AG09319 (cell line): ENCODE measurements at regions not wholly inside any gene's neighbourhood (a gene's known extent, or its start where the extent isn't known, plus 50 kb on each side); places are given as distances from the start of the nearest gene placed in this dataset.

ENCODE experiments used
- DNase-seq: peaks from one replicate; pipeline ENCODE4 v3.0.0-alpha.2; 2010; ENCODE audit warnings: low read depth; ENCODE audit errors: extremely low read depth
- TF ChIP-seq, protein P1 (sequence below): IDR thresholded peaks from 2 replicates; pipeline ENCODE4 v1.5.1; 2011; ENCODE audit warnings: low read depth, mild to moderate bottlenecking, inconsistent platforms, low read length, moderate library complexity

DNA sequence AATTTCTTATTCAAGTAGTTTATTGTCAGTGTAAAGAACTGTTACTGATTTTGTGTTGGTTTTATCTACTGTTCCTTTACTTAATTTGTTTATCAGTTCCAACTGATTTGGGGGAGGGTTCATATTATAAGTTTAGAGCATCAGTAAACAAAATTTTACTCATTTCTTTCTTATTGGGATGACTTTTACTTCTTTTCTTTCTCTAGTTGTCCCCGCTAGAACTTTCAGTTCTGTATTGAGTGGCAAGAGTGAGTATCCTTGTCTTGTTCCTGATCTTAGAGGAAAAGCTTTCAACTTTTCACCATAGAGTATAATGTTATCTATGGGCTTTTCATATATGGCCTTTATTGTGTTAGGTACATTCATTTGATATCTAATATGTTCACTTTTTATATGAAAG is 584.1 kb downstream of the LRFN5 start:
- TF ChIP-seq, protein P1, sequence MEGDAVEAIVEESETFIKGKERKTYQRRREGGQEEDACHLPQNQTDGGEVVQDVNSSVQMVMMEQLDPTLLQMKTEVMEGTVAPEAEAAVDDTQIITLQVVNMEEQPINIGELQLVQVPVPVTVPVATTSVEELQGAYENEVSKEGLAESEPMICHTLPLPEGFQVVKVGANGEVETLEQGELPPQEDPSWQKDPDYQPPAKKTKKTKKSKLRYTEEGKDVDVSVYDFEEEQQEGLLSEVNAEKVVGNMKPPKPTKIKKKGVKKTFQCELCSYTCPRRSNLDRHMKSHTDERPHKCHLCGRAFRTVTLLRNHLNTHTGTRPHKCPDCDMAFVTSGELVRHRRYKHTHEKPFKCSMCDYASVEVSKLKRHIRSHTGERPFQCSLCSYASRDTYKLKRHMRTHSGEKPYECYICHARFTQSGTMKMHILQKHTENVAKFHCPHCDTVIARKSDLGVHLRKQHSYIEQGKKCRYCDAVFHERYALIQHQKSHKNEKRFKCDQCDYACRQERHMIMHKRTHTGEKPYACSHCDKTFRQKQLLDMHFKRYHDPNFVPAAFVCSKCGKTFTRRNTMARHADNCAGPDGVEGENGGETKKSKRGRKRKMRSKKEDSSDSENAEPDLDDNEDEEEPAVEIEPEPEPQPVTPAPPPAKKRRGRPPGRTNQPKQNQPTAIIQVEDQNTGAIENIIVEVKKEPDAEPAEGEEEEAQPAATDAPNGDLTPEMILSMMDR, result no peak
- no peak for DNase-seq

DNA sequence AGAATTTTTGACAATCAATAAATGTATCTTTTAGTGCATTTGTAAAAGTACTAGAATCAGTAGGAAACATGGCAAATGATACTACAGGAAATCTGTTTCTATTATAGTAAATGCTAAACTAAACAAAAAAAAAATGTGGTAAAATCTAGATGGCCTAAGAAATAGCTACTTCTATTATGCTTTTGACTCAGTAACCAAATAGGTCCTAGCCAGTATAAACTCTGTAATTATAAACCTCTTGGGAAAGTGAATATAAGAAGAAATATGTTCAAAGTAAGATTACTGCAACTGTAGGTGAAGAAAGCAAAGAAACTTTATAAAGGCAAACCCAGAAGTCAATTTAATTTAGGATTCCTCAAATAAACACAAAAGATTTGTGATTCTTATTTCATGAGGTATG is 581.2 kb downstream of the LRFN5 start:
- no peak for DNase-seq
- TF ChIP-seq, protein P1, result no peak

DNA sequence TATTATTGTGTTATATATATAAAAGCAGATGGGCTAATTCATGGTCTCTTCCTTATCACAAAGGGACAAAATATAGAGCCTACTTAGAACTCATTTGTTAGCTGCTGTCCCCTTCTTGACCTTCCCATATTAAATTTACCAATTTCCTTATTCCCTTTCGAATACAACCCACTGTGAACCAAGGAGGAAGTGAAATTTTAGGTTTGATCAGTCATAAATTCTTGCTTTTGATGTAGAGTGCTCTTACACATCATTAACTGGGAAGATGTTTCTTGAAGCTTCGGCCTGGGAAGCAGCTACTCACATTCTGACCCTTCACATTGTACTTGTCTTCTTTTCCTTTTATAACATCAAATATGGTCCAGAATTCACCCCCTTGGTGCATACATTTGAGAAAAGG is 579.0 kb downstream of the LRFN5 start:
- TF ChIP-seq, protein P1, result no peak
- DNase-seq, result no peak

DNA sequence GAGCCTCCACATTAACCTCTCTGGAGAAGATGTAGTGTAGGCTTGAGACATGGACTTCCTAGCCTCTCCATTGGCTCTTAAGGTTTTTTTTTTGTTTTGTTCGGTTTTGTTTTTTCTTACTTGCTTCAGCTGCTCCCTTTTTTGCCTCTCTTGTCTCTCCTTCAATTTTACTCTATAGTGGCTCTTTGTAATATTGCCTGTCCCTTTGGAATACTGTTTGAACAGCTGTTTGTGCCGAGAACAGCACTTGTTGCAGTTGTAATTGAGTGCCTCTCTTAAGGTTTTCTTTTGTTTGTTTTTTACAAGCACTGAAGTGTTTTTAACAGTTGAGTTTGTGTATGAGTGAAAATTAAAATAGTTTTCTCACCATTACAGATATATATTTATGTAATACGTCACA is 567.7 kb downstream of the LRFN5 start:
- DNase-seq, result no peak
- TF ChIP-seq, protein P1, result no peak

DNA sequence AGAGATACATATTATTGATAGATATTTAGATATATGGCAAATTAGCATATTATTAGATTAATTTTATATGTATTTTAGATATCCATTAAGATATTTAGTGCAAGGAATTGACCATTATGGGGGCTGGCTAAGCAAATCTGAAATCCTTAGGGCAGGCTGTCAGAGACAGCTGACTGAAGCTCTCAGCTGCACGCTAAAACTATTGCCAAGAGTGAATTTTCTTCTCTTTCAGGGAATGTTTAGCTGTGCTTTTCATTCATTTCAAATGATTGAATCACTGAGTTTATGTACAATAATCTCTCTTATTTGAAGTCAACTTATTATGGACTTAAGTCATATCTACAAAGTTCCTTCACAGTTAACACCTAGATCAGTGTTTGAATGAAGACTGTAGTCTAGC is 566.5 kb downstream of the LRFN5 start:
- no peak for DNase-seq

DNA sequence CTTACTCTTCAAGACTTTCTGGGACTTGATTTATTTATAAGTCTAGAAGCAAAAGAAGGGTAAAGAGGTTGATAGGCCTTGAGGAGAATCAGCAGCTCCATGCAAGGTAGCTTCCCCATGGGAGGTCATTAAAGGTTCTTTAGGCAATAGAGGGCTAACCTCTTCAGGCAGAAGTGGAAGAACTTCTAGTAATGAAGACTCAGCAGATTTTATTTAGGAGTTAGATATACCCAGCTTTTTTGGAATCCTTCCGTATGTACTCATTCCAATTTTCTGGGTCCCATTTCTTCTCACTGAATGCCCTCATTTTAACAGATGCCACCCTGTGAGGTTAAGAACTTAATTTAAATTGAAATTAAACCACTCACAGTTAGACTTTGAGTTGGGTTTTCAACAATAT is 565.6 kb downstream of the LRFN5 start:
- no peak for DNase-seq
- TF ChIP-seq, protein P1, result no peak

More for the DNA sequence above, 566.5 kb downstream of the LRFN5 start:
- TF ChIP-seq, protein P1, result no peak

DNA sequence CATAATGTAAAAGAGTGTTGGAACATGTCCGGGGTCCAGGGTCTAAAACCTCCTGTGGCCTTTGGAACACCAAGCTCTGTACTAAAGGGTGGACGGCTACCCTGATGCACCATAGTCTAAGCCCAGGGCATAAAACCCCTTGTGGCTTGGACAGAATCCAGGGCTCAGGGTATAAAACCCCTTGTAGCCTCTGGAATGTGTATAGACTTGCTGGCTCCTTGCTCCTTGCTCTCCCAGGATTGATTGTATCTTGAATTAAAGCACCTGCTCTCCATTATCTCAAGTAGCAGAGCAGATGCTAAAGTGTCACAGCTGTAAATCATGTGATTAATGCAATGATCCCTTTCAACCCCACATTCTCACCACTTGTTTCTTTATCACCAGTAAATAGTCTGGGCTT is 556.5 kb downstream of the LRFN5 start:
- no peak for DNase-seq
- TF ChIP-seq, protein P1, result no peak

DNA sequence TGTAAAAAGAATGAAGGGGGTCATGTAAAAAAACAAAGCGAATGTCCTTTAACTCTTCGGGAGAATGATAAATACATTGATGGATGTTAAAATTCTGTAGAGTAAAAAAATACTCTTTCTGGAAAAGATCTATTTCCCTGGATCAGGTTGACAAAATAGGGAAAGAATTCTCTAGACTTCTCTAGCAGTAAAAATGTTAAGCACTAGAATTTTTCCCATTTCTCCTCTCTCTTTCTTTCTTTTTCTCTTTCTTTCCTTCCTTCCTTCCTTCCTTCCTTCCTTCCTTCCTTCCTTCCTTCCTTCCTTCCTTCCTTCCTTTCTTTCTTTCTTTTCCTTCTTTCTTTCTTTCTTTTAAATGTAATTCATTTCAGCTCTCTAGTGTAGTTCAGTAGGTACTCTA is 552.5 kb downstream of the LRFN5 start:
- DNase-seq, result no peak
- TF ChIP-seq, protein P1, result no peak
